Neural cell (in vitro differentiated cells): ENCODE measurements at regions not wholly inside any gene's neighbourhood (a gene's known extent, or its start where the extent isn't known, plus 50 kb on each side); places are given as distances from the start of the nearest gene placed in this dataset.

ENCODE experiments used
- CTCF ChIP-seq: fragments of 450-650 bp; IDR thresholded peaks from 2 replicates; pipeline ENCODE4 v1.5.1; 2014; ENCODE audit warnings: antibody characterized with exemption, mild to moderate bottlenecking, moderate library complexity; ENCODE audit not compliant: poor library complexity, severe bottlenecking
- EP300 ChIP-seq: fragments of 450-650 bp; conservative IDR thresholded peaks from 2 replicates; pipeline ENCODE4 v1.6.1; 2014; ENCODE audit warnings: antibody characterized with exemption, mild to moderate bottlenecking, moderate library complexity; ENCODE audit not compliant: poor library complexity, severe bottlenecking
- EZH2 ChIP-seq: fragments of 200-600, 300-800 bp; shearing (Covaris generic), sonication (generic); IDR thresholded peaks from 2 replicates; pipeline ENCODE4 v1.6.1; 2014; ENCODE audit warnings: antibody characterized with exemption, low read length, borderline replicate concordance, mild to moderate bottlenecking; ENCODE audit not compliant: insufficient read depth, poor library complexity, severe bottlenecking
- MXI1 ChIP-seq: fragments of 450-650 bp; conservative IDR thresholded peaks from 2 replicates; pipeline ENCODE4 v1.6.1; 2014; ENCODE audit warnings: antibody characterized with exemption, mild to moderate bottlenecking; ENCODE audit not compliant: poor library complexity, severe bottlenecking
- POLR2AphosphoS5 ChIP-seq: IDR thresholded peaks from 2 replicates; pipeline ENCODE4 v1.6.1; 2012
- RAD21 ChIP-seq: fragments of 450-650 bp; conservative IDR thresholded peaks from 2 replicates; pipeline ENCODE4 v1.6.1; 2014; ENCODE audit warnings: antibody characterized with exemption, mild to moderate bottlenecking, moderate library complexity
- REST ChIP-seq: IDR thresholded peaks from 2 replicates; pipeline ENCODE4 v1.6.1; 2012; ENCODE audit warnings: borderline replicate concordance
- SMC3 ChIP-seq: fragments of 450-650 bp; conservative IDR thresholded peaks from 2 replicates; pipeline ENCODE4 v1.6.1; 2014; ENCODE audit warnings: antibody characterized with exemption, mild to moderate bottlenecking, moderate library complexity; ENCODE audit not compliant: poor library complexity
- TAF1 ChIP-seq: IDR thresholded peaks from 2 replicates; pipeline ENCODE4 v1.6.1; 2012; ENCODE audit warnings: low read depth

GRCh38 chr5:19018822-19019221 is 969.2 kb downstream of the CDH18 start:
- TF ChIP-seq CTCF: no peak
- TF ChIP-seq POLR2AphosphoS5: no peak
- no peak for TF ChIP-seq EZH2
- no peak for TF ChIP-seq EP300
- TF ChIP-seq TAF1: no peak
- TF ChIP-seq REST: no peak
- TF ChIP-seq SMC3: no peak
- TF ChIP-seq RAD21: no peak
- TF ChIP-seq MXI1: no peak
